ENCODE measurements at regions not wholly inside any gene's neighbourhood (a gene's known extent, or its start where the extent isn't known, plus 50 kb on each side); places are given as distances from the start of the nearest gene placed in this dataset.
A peak's percentile ranks its signal among the peaks of the same experiment; 100 is the strongest.
"Not testable (repeated sequence)": the region's sequence is repeated elsewhere in the genome, so short reads cannot be mapped to it uniquely, and the experiment has no call there.

DNA sequence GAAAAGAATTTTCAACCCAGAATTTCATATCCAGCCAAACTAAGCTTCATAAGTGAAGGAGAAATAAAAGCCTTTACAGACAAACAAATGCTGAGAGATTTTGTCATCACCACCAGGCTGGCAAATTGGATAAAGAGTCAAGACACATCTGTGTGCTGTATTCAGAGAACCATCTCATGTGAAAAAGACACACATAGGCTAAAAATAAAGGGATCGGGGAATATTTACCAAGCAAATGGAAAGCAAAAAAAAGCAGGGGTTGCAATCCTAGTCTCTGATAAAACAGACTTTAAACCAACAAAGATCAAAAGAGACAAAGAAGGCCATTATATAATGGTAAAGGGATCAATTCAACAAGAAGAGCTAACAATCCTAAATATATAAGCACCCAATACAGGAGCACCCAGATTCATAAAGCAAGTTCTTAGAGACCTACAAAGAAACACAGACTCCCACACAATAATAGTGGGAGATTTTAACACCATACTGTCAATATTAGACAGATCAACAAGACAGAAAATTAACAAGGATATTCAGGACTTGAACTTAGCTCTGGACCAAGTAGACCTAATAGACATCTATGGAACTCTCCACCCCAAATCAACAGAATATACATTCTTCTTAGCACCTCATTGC lies 55.9 kb upstream of the ACSM6 start:
- in situ Hi-C loops (cut with MboI; ENCODE audit: low pct_unique_long_range_greater_than_20kb in 2 of 9, low sequenced_read_pairs in 9 of 9, unreplicated experiment in 9 of 9), result not testable (repeated sequence)

DNA sequence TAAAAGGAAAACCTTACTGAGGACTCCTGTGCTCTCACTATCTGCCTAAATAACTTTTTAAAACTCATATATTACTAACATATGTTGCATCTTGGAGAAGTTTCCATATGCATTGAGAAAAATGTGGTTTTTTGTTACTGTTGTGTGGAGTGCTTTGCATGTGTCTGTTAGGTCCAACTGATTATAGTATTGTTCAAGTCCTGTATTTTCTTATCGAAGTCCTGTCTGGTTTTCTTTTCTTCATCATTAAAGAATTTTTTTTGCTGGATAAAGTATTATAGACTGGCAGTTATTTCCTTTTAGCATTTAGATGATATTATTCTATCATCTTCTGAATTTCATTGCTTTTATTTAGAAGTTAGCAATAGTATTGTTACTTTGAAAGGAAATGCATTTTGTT lies 59.5 kb upstream of the ACSM6 start:
- no peaks in the 10 kb centered on the region for H3K4me1 ChIP-seq (replicated peaks in 1 of 2)
- no peak for ATAC-seq (replicated peaks in 6 of 8)
- H3K27ac ChIP-seq, result no peak overlapping the region
- in situ Hi-C loops (cut with MboI; ENCODE audit: low pct_unique_long_range_greater_than_20kb in 2 of 9, low sequenced_read_pairs in 9 of 9, unreplicated experiment in 9 of 9), result no loop called here
- H3K4me3 ChIP-seq, result no peak overlapping the region
- 0 to 100% (median 78%) methylated on average over 1 of the region's 1 CpG for WGBS, 10 experiments

More for the DNA sequence above, 55.9 kb upstream of the ACSM6 start:
- not testable (repeated sequence) for H3K27ac ChIP-seq; H3K4me3 ChIP-seq; ATAC-seq (replicated peaks in 6 of 8); H3K4me1 ChIP-seq (replicated peaks in 1 of 2)
- WGBS, 10 experiments, result 20 to 100% (median 90%) methylated on average over 1 of the region's 1 CpG; no CpG with 5 or more reads in 6 of the 10 experiments

DNA sequence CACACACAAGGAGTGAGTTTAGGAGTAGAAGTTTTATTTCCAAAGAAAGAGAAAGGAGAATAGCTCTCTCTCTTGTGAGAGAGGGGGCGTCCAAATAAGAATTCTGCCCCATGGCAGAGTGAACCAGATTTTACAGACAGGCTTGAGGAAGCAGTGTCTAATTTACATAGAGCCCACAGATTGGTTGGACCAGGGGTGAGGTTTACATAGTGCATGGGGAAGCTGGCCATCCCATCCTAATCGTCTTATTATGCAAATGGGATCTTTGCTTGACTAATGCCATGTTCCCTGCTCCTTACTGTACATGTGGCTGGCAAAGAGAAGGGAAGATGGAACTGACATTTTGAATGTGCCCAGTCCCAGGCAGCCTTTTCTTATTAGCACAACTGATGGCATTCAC lies 60.0 kb upstream of the ACSM6 start:
- Histone ChIP-seq H3K27ac (no peak overlapping the region), H3K4me3 (no peak overlapping the region), H3K4me1 (replicated peaks in 1 of 2) (no peaks in the 10 kb centered on the region)
- ATAC-seq (replicated peaks in 6 of 8), result peak in 3 of 8 experiments; percentile 89 to 95 (median 93)
- in situ Hi-C loops (cut with MboI; ENCODE audit: low pct_unique_long_range_greater_than_20kb in 2 of 9, low sequenced_read_pairs in 9 of 9, unreplicated experiment in 9 of 9), result no loop called here
- WGBS, 10 experiments, result 13 to 100% (median 58%) methylated on average over 1 to 2 of the region's 2 CpGs; no CpG with 5 or more reads in 2 of the 10 experiments

DNA sequence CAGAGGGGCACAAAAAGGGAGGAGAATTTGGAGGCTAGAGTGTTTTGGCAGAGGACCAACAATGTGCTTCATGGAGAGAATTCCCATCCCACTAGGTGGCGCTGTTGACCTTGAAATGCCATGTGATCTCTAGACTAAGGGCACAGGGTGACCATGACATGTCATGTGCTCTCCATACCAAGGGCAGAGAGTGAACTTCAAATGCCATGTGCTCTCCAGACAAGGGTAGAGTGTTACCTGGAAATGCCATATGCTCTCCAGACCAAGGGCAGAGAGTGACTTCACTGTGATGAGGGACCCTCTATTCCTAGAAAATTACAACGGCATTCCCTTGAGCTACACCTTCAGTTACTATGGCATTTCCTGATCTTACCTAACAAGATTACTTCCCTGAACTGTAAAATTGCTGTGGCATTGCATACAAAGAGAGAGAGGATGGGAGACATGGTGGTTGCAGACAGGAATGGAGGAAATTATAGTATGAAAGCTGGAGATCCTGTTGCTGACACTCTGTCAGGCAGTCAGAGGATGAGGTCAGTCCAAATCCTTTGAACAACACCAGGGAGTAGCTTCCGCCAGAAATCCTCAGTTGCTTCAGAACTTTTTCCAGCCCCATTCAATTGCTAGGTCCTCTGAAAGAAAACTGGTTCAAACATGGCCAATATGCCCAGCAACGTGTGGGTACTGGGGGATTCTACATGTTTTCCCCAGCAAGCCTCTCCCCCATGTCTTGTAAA lies 60.9 kb upstream of the ACSM6 start:
- in situ Hi-C loops (cut with MboI; ENCODE audit: low pct_unique_long_range_greater_than_20kb in 2 of 9, low sequenced_read_pairs in 9 of 9, unreplicated experiment in 9 of 9), result no loop called here
- WGBS, 10 experiments, result 10 to 100% (median 52%) methylated on average over 2 to 4 of the region's 4 CpGs; no CpG with 5 or more reads in 2 of the 10 experiments
- ATAC-seq (replicated peaks in 6 of 8), result peak in 4 of 8 experiments; percentile 34 to 80 (median 70)
- Histone ChIP-seq H3K4me3 (no peak overlapping the region), H3K27ac (no peak overlapping the region), H3K4me1 (replicated peaks in 1 of 2) (no peaks in the 10 kb centered on the region)

DNA sequence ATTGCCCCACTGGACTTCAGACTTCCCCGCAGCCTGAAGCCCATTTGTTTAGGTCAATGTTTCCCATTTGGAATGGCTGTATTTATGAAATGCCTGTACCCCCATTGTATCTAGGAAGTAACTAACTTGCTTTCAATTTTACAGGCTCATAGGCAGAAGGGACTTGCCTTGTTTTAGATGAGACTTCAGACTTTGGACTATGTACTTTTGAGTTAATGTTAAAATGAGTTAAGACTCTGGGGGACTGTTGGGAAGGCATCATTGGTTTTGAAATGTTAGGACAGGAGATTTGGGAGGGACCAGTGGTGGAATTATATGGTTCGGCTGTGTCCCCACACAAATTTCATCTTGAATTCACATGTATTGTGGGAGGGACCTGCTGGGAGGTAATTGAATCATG lies 61.1 kb upstream of the CYP2C8 start:
- in situ Hi-C loops (cut with MboI; ENCODE audit: low pct_unique_long_range_greater_than_20kb in 2 of 9, low sequenced_read_pairs in 9 of 9, unreplicated experiment in 9 of 9); H3K4me1 ChIP-seq (replicated peaks in 1 of 2); H3K27ac ChIP-seq; H3K4me3 ChIP-seq; ATAC-seq (replicated peaks in 6 of 8): not testable (repeated sequence)
- WGBS, 10 experiments, result 0 to 100% (median 88%) methylated on average over 1 to 2 of the region's 2 CpGs; no CpG with 5 or more reads in 2 of the 10 experiments

DNA sequence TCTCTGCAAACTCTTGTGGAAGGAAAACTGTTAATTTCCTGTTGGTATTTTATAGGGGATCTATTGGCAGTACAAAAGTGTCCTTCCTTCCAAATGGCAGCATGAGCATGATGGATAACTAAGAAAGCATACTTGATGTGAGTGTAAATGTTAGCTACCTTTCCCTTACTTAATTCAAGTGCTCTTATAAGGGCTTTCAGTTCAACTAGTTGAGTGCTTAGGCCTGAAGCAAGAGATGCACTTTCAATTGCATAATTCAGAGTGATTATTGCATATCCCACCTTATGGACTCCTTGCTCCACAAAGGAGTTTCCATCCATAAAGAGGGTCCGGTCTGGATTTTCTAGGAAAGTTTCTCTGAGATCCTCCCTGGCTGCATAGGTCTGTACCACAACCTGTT lies 56.3 kb upstream of the CYP2C8 start:
- Histone ChIP-seq H3K27ac (no peak overlapping the region), H3K4me1 (replicated peaks in 1 of 2) (no peaks in the 10 kb centered on the region), H3K4me3 (no peak overlapping the region)
- in situ Hi-C loops (cut with MboI; ENCODE audit: low pct_unique_long_range_greater_than_20kb in 2 of 9, low sequenced_read_pairs in 9 of 9, unreplicated experiment in 9 of 9), result no loop called here
- ATAC-seq (replicated peaks in 6 of 8), result no peak
- WGBS, 10 experiments, result 0 to 80% (median 40%) methylated on average over 1 of the region's 1 CpG; no CpG with 5 or more reads in 3 of the 10 experiments

DNA sequence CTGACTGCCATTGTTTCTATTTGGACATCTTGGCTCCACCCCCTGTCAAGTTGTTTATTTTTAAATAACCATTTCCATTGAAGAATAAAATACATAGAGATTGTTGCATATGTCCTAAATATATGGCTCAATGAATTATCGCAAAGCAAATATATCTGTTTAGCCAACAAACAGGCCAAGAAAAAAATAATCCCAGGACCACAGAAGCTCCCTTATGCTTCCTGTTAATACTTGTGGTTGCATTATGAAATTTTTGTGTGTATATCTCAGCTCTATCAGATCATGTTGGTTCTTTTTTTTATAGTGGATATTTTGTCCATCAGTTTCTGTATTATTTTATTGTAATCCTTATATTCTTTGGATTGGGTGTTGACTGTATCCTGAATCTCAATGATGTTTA lies 53.4 kb upstream of the CYP2C8 start:
- H3K27ac ChIP-seq, result no peak overlapping the region
- in situ Hi-C loops (cut with MboI; ENCODE audit: low pct_unique_long_range_greater_than_20kb in 2 of 9, low sequenced_read_pairs in 9 of 9, unreplicated experiment in 9 of 9), result no loop called here
- H3K4me1 ChIP-seq (replicated peaks in 1 of 2), result no peaks in the 10 kb centered on the region
- H3K4me3 ChIP-seq, result no peak overlapping the region
- no peak for ATAC-seq (replicated peaks in 6 of 8)
- WGBS, 10 experiments, result 17 to 100% (median 64%) methylated on average over 1 of the region's 1 CpG

DNA sequence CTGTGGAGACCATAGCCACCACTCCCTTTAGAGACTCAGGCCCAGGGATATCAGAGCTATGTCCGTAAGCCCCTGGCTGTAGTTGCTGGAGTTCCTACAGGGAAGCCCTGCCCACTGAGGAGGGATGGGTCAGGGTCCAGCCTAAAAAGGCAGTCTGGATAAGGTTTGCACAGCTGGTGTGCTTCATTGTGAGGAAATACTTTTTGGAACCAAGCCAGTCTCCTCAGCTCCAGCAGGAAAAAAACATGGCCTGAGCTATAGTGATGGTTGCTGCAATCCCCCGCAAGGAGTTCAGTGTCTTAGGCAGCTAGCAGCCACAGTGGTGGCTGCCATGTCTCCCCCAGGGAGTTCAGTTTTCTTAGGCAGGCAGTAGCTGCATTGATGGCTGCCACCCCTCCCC lies 52.6 kb upstream of the CYP2C8 start:
- no peak overlapping the region for H3K4me3 ChIP-seq
- H3K27ac ChIP-seq, result no peak overlapping the region
- 0 to 100% methylated on average over 1 of the region's 2 CpGs; no CpG with 5 or more reads in 8 of the 10 experiments for WGBS, 10 experiments
- in situ Hi-C loops (cut with MboI; ENCODE audit: low pct_unique_long_range_greater_than_20kb in 2 of 9, low sequenced_read_pairs in 9 of 9, unreplicated experiment in 9 of 9), result no loop called here
- H3K4me1 ChIP-seq (replicated peaks in 1 of 2), result no peaks in the 10 kb centered on the region
- peak in 1 of 8 experiments; percentile 57 for ATAC-seq (replicated peaks in 6 of 8)
